Tongue (tissue), 1 donor: ENCODE measurements at regions not wholly inside any gene's neighbourhood (a gene's known extent, or its start where the extent isn't known, plus 50 kb on each side); places are given as distances from the start of the nearest gene placed in this dataset.
"Not testable (repeated sequence)": the region's sequence is repeated elsewhere in the genome, so short reads cannot be mapped to it uniquely, and the experiment has no call there.

Source experiments
- DNase-seq: peaks from one replicate; pipeline ENCODE4 v3.0.0-alpha.2; 2015

DNA sequence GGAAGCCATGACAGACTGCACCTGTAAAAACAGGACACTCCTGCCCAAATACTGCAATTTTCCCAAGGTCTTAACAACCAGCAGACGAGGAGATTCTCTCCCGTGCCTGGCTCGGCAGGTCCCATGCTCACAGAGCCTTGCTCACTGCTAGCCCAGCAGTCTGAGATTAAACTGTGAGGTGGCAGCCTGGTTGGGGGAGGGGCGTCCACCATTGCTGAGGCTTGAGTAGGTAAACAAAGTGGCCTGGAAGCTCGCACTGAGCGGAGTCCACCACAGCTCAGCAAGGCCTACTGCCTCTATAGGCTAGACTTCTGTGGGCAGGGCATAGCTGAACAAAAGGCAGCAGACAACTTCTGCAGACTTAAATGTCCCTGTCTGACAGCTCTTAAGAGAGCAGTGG is 80.3 kb downstream of the ANXA5 start:
- DNase-seq, result not testable (repeated sequence)

- no peak for DNase-seq
Measured at GRCh38 chr4:121614101-121614500, 82.7 kb downstream of the ANXA5 start.

GRCh38 chr4:121599049-121599448 is 97.7 kb downstream of the ANXA5 start:
- no peak for DNase-seq

DNA sequence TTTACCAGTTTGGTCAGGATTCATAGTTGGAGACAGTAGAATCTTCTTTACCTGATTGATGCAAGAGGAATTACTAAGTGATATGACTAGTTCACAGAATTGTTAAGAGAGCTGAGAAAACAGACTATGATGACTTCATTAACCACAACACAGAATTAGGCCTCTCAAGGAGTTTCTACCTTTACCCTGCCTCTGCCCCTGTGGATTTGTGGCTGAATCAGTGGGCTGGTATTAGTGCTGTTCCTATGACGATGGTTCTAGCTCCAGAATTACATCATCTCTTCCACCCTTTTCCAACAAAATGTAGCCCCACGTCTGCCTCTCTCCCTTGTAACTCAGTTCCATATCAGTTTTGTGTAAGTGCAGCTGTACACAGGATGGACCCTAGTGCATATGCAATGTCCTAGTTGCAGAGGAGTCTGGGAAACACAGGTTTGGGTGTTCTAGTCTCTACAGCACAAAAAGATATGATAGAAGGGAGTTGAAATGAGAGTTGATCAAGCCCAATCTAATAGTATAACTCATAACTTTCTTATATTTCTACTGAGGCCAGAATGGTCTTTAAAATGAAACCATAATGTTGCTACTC is 99.3 kb downstream of the ANXA5 start:
- DNase-seq, result no peak

DNA sequence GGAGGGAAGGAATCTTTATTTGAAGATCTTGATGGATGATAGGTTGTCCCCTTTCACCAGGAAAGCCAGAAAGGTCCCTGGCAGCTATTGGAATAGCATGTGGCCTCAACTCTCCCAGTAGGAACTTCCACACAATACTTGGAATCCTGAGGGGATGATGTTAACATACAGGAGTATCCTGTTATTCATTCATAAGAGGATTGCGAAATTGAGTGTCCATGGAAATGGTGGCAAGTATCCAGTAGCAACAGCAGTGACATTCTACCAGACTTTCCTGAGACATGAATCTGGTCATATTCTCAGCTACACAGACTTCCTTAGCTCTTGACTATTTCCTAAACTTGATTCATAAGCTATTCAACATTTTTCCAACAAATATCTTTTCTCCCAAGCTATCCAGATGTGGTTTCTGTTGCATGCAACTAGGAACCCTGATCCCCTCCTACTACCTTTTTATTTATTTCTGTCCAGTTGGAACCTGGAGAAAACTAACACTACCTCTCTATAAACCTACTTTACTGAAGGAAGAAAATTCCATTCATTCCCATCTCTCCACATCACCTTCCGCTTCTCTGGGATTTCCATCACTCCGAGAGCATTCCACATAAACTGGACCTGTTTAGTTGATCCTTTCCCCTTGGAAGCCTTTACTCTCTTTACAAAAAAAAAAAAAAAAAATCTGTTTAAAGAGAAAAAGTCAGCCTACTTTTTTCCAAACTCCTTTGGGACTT is 101.8 kb downstream of the ANXA5 start:
- peak; percentile 16 for DNase-seq

DNA sequence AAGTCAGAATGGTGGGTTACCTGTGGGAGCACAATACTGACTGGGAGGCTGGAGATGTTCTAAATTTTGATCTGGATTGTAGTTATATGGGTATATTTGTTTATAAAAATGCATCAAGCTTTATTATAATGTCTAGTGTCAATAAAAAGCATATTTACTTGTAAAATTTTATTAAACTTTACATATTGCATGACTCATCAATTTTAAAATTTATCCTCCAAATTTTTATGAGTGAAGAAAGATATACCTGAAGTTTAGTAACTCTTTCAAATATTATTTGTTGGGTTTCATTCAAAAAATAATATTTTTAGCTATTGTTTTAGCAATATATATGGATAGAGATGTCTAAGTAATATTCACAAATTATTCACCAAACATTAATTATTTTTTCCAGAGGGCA is 103.0 kb downstream of the ANXA5 start:
- no peak for DNase-seq

- not testable (repeated sequence) for DNase-seq
Measured at GRCh38 chr4:121592257-121592656, 104.5 kb downstream of the ANXA5 start.

DNA sequence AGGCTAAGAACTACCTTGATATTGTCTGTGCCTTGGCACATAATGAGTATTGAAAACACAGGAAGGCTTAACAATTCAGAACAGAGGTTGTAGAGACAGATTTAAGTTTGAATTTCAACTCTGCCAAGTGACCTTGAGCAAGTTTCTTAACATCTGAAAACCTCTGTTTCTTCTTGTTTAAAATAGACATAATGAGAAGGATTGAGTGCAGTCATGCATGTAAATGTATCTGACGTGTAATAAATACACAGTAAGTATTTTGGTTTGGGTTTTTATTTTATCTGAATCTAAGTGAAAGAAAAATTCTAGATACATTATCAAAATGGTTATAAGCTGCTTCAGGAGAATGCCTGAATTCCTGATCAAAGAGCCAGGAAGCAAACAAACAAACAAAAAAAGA is 111.9 kb downstream of the ANXA5 start:
- DNase-seq, result no peak

GRCh38 chr4:121583396-121583795 is 113.4 kb downstream of the ANXA5 start:
- no peak for DNase-seq

GRCh38 chr4:121582296-121582695 is 114.5 kb downstream of the ANXA5 start:
- DNase-seq, result no peak

DNA sequence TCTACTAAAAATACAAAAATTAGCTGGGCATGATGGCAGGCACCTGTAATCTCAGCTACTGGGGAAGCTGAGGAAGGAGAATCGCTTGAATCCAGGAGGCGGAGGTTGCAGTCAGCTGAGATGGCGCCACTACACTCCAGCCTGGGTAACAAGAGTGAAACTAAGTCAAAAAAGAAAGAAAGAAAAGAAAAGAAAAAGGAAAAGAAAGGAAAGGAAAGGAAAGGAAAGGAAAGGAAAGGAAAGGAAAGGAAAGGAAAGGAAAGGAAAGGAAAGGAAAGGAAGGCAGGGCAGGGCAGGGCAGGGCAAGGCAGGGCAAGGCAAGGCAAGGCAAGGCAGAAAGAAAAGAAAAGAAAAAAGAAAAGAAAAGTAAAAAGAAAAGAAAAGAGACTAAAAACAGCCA is 121.4 kb downstream of the ANXA5 start:
- DNase-seq, result not testable (repeated sequence)

- DNase-seq, result no peak
Measured at GRCh38 chr4:121574618-121575017, 122.2 kb downstream of the ANXA5 start.

DNA sequence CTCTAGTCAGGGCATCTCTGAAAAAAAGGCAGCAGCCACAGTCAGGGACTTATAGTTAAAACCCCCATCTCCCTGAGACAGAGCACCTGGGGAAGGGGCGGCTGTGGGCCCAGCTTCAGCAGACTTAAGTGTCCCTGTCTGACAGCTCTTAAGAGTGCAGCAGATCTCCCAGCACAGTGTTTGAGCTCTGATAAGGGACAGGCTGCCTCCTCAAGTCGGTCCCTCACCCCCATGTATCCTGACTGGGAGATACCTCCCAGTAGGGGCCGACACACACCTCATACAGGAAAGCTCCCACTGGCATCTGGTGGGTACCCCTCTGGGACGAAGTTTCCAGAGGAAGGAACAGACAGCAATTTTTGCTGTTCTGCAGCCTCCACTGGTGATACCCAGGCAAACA is 129.0 kb downstream of the ANXA5 start:
- no peak for DNase-seq

DNA sequence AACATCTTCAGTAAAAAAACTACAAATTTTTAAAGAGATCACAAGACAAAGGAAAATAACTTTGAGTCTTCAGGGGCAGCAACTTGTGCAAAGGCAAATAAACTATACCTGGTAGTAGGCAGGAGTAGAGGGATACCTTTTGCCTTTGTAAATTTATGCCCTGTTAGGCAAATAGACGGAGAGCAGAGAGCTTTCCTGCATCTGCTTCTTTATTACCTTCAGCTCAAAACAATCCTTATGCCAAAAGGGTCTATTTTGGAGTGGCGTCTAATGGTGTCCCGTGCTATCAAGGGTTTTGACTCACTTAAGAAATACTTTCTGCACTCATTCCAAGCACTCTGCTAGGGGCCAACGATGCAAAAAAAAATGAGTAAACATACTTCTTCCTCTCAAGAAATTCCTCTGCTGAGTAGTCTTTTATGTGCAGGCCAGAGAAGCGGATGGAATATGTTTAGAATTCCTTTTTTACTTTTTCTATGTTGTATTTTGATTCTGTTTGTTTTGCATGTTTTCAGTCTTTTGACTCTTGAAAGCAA is 131.9 kb downstream of the ANXA5 start:
- peak; percentile 15 for DNase-seq

DNA sequence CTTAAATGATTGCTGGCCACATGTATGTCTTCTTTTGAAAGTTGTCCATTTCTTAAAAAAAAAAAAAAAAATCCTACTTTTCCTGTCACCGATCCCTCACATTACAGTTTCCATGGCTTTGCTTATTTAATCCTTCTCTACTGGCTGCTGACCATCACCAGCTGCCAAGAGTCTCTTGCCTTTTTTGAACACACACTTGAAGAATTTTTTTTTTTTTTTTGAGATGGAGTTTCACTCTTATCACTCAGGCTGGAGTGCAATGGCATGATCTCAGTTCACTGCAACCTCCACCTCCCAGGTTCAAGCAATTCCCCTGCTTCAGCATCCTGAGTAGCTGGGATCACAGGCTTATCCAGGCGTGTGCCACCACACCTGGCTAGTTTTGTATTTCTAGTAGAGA is 134.0 kb downstream of the ANXA5 start:
- DNase-seq, result no peak

GRCh38 chr4:121555315-121556107 is 141.3 kb downstream of the ANXA5 start:
- DNase-seq, result peak; percentile 66

GRCh38 chr4:121554382-121554781 is 142.4 kb downstream of the ANXA5 start:
- peak; percentile 86 for DNase-seq

DNA sequence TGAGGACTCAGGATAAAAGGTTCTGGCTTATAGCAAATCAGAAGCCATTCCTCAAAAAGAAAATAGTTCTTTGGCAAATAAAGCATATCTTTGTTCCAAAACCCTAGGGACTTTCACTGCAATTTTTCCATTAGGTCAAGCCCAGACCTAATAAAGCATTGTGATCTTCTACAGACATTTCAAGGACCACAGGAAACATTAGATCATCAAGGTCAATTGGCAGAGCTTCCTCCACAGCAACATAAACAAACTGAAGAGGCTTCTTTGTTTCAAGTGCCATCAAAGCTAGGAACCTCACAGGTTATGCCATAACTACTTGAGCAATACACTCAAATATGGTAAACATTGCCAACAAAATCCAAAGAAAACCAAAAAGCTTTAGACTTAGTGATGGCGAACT is 144.9 kb downstream of the ANXA5 start:
- no peak for DNase-seq

GRCh38 chr4:121551271-121551670 is 145.5 kb downstream of the ANXA5 start:
- DNase-seq, result no peak

DNA sequence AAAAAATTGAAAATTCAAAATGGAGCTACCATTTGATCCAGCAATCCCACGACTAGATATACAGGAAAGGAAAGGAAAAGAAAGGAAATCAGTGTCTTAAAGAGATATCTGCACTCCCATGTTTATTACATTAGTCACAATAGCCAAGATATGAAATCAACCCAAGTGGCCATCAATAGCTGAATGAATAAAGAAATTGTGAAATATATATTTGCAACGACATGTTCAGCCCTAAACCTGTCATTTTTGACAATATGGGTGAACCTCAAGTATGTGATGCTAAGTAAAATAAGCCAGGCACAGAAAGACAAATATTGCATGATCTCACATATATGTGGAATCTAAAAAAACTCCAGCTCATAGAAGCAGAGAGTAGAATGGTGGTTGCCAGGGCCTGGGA is 155.1 kb downstream of the ANXA5 start:
- no peak for DNase-seq

DNA sequence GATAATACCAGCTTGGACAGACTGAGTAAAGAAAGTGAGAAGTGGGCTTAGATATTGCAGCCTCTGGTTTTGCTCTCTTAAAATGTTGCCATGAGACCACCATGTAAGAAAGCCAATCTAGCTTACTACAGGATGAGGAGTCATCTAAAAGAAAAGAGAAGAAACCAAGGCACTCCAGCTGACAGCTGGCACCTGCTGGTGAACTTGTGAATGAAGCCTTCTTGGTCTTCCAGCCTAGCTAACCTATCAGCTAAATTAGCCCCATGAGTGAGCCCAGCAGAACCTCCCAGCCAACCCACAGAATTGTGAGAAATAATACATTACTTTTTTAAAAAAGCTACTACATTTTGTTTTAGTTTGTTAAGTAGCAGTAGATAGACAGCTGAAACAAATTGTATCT is 154.5 kb upstream of the QRFPR start:
- no peak for DNase-seq

DNA sequence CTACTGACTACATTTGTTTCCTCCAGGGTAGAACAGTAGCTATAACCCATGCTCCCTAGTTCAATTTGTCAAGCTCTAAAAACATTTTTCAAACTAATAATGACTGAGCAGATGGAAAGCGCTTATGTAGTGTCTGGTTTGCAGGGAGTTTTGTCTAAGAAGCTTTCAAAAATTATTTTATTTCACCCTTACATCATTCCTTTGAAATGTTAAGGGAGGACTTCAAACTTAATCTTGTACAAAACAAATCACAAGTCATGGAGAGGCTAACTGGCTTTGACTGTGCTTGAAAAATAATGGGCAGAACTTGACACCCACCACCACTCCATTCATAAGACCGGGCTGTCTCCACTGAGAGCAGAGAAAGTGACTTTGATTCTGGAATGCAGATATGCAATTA is 153.4 kb upstream of the QRFPR start:
- no peak for DNase-seq

DNA sequence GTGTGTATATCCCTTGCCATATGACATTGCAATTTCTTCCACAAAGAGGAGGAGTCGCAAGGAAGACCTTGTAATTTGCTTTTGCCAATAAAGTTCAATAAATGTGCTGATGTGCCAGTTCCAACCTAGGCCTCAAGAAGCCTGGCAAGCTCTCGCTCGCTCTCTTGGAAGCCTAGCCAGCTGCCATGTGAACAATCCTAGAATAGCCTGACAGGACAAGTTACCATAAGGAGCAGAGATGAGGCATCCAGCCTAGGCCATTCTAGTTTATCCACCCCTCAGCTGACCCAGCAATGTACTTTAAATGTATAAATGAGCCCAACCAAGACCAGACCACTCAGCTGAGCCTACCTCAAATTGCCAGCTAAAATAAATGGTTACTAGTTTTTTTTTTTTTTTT is 145.7 kb upstream of the QRFPR start:
- DNase-seq, result no peak
